GM12872 (cell line): ENCODE measurements at regions not wholly inside any gene's neighbourhood (a gene's known extent, or its start where the extent isn't known, plus 50 kb on each side); places are given as distances from the start of the nearest gene placed in this dataset.

ENCODE experiments used
- CTCF ChIP-seq: IDR thresholded peaks from 3 replicates; pipeline ENCODE4 v1.5.1; 2011; ENCODE audit warnings: low read depth, mild to moderate bottlenecking, low read length, moderate library complexity; ENCODE audit not compliant: insufficient read depth

GRCh38 chr14:65860956-65861611 is 448.6 kb downstream of the FUT8 start:
- TF ChIP-seq CTCF: no peak

- TF ChIP-seq CTCF: no peak
Observed at GRCh38 chr14:65864549-65864948, 452.0 kb downstream of the FUT8 start.

- no peak for TF ChIP-seq CTCF
Observed at GRCh38 chr14:65864984-65865383, 452.5 kb downstream of the FUT8 start.

- no peak for TF ChIP-seq CTCF
Observed at GRCh38 chr14:65866448-65866847, 453.9 kb downstream of the FUT8 start.

GRCh38 chr14:65866886-65867285 is 454.4 kb downstream of the FUT8 start:
- TF ChIP-seq CTCF: no peak

- no peak for TF ChIP-seq CTCF
Observed at GRCh38 chr14:65867333-65867732, 454.8 kb downstream of the FUT8 start.

GRCh38 chr14:65872536-65872935 is 460.0 kb downstream of the FUT8 start:
- no peak for TF ChIP-seq CTCF
